ENCODE measurements at regions not wholly inside any gene's neighbourhood (a gene's known extent, or its start where the extent isn't known, plus 50 kb on each side); places are given as distances from the start of the nearest gene placed in this dataset.

- H3K36me3 Mint-ChIP-seq (ENCODE audit: low read depth) = no peaks in the 10 kb centered on the region
- ChIA-PET CTCF (no interaction called here), POLR2A (no interaction called here)
- H3K4me3 Mint-ChIP-seq = no peak overlapping the region
- H3K9me3 Mint-ChIP-seq = no peaks in the 10 kb centered on the region
- no peak overlapping the region for H3K27ac Mint-ChIP-seq
- no peaks in the 10 kb centered on the region for H3K27me3 Mint-ChIP-seq
- no peak for DNase-seq
- TF ChIP-seq, protein P1, sequence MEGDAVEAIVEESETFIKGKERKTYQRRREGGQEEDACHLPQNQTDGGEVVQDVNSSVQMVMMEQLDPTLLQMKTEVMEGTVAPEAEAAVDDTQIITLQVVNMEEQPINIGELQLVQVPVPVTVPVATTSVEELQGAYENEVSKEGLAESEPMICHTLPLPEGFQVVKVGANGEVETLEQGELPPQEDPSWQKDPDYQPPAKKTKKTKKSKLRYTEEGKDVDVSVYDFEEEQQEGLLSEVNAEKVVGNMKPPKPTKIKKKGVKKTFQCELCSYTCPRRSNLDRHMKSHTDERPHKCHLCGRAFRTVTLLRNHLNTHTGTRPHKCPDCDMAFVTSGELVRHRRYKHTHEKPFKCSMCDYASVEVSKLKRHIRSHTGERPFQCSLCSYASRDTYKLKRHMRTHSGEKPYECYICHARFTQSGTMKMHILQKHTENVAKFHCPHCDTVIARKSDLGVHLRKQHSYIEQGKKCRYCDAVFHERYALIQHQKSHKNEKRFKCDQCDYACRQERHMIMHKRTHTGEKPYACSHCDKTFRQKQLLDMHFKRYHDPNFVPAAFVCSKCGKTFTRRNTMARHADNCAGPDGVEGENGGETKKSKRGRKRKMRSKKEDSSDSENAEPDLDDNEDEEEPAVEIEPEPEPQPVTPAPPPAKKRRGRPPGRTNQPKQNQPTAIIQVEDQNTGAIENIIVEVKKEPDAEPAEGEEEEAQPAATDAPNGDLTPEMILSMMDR (IDR thresholded peaks at IDR 0.05) = no peak
- intact Hi-C loops (cut with micrococcal nuclease) = no loop called here
- H3K4me1 Mint-ChIP-seq = no peaks in the 10 kb centered on the region
- ATAC-seq (ENCODE audit: low read depth) = no peak
Observed at GRCh38 chr5:125794922-125795321, 628.3 kb upstream of the GRAMD2B start.

DNA sequence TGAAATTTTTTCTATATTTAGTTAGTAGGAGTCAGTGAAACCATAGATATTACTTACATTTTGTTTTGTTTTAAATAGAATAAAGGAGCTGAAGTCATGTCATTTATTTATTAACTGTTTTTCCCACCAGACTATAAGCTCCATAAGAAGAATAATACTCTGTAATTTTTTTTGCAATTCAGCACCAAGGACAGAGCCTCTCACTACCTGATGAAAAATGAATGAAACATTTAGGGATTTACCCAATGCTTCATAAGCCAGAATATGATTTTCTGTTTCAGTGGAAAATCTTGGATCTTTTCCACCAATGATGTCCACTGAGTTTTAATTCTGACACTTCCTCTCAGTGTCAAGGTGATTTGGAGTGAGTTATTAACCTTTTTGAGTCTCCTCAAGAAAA, 624.9 kb upstream of the GRAMD2B start:
- ChIA-PET CTCF (no interaction called here), POLR2A (no interaction called here)
- H3K9me3 Mint-ChIP-seq = no peaks in the 10 kb centered on the region
- no peaks in the 10 kb centered on the region for H3K36me3 Mint-ChIP-seq (ENCODE audit: low read depth)
- no peaks in the 10 kb centered on the region for H3K4me1 Mint-ChIP-seq
- ATAC-seq (ENCODE audit: low read depth) (no peak), DNase-seq (no peak)
- TF ChIP-seq, protein P1 (IDR thresholded peaks at IDR 0.05) = no peak
- no peaks in the 10 kb centered on the region for H3K27me3 Mint-ChIP-seq
- H3K27ac Mint-ChIP-seq = no peak overlapping the region
- no peak overlapping the region for H3K4me3 Mint-ChIP-seq
- intact Hi-C loops (cut with micrococcal nuclease) = no loop called here

- ChIA-PET CTCF (no interaction called here), POLR2A (no interaction called here)
- Mint-ChIP-seq H3K4me3 (no peak overlapping the region), H3K27ac (no peak overlapping the region), H3K9me3 (no peaks in the 10 kb centered on the region), H3K4me1 (no peaks in the 10 kb centered on the region), H3K27me3 (peaks cover 4% of the 10 kb centered on the region), H3K36me3 (ENCODE audit: low read depth) (no peaks in the 10 kb centered on the region)
- TF ChIP-seq, protein P1 (IDR thresholded peaks at IDR 0.05) = no peak
- DNase-seq (no peak), ATAC-seq (ENCODE audit: low read depth) (no peak)
- intact Hi-C loops (cut with micrococcal nuclease) = no loop called here
Observed at GRCh38 chr5:125812651-125813050, 610.6 kb upstream of the GRAMD2B start.

- TF ChIP-seq, protein P1 (IDR thresholded peaks at IDR 0.05) = no peak
- ChIA-PET POLR2A (no interaction called here), CTCF (no interaction called here)
- no peaks in the 10 kb centered on the region for H3K9me3 Mint-ChIP-seq
- H3K27ac Mint-ChIP-seq = no peak overlapping the region
- DNase-seq (no peak), ATAC-seq (ENCODE audit: low read depth) (no peak)
- H3K4me1 Mint-ChIP-seq = no peaks in the 10 kb centered on the region
- H3K36me3 Mint-ChIP-seq (ENCODE audit: low read depth) = no peaks in the 10 kb centered on the region
- intact Hi-C loops (cut with micrococcal nuclease) = no loop called here
- H3K27me3 Mint-ChIP-seq = no peaks in the 10 kb centered on the region
- H3K4me3 Mint-ChIP-seq = no peak overlapping the region
Observed at GRCh38 chr5:125813221-125813974, 609.8 kb upstream of the GRAMD2B start.

GRCh38 chr5:125814119-125814518, 609.1 kb upstream of the GRAMD2B start:
- DNase-seq (no peak), ATAC-seq (ENCODE audit: low read depth) (no peak)
- Mint-ChIP-seq H3K4me1 (no peaks in the 10 kb centered on the region), H3K27me3 (no peaks in the 10 kb centered on the region), H3K27ac (no peak overlapping the region), H3K36me3 (ENCODE audit: low read depth) (no peaks in the 10 kb centered on the region), H3K9me3 (no peaks in the 10 kb centered on the region), H3K4me3 (no peak overlapping the region)
- intact Hi-C loops (cut with micrococcal nuclease) = no loop called here
- ChIA-PET CTCF (no interaction called here), POLR2A (no interaction called here)
- TF ChIP-seq, protein P1 (IDR thresholded peaks at IDR 0.05) = no peak
